HG03354 (cell line): ENCODE measurements at regions not wholly inside any gene's neighbourhood (a gene's known extent, or its start where the extent isn't known, plus 50 kb on each side); places are given as distances from the start of the nearest gene placed in this dataset.
"Not testable (repeated sequence)": the region's sequence is repeated elsewhere in the genome, so short reads cannot be mapped to it uniquely, and the experiment has no call there.

ENCODE experiments used
- ATAC-seq: cut with Tn5 transposase; IDR thresholded peaks from one replicate; pipeline ENCODE4 v1.9.1; 2021; ENCODE audit warnings: mild to moderate bottlenecking; ENCODE audit not compliant: unreplicated experiment, poor library complexity, severe bottlenecking

GRCh38 chr11:88061111-88061510 is 114.1 kb downstream of the RAB38 start:
- no peak for ATAC-seq

DNA sequence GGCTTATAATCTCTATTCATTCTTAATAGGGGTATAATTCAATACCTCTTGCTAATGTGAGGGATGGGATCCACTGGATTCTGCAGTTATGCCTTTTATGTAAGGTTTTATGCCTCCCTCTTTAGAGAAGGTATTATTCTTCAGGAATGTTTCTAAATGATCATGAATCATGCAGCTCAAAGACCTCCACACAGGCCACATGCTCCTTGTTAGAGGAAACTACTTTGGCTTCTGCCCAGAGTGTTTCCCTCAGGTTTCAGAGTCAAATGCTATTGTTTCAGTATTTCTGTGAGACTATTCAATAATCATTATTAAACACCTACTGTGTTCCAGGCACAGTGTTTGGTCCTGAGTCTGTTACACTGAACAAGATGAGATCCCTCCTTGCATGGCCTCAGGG is 115.9 kb downstream of the RAB38 start:
- no peak for ATAC-seq

- no peak for ATAC-seq
Observed at GRCh38 chr11:88051396-88051795, 123.8 kb downstream of the RAB38 start.

DNA sequence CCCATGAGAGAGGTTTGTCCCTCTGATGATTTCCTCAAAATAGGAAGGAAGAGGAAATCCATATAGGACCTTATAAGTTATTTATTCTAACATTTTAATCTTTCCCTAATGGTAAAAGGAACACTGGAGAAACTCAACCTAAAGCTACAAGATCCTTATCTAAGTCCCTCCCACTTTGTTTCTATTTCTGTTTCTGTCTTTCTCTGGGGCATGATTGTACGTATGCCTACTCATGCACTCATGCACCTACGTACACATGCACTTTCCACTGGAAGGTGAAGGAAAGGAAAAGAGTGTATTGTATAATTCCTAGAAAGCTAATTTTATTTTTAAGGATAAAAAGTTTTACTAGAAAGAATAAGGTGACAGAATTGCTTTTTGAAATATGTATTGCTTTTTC is 125.0 kb downstream of the RAB38 start:
- ATAC-seq, result no peak

DNA sequence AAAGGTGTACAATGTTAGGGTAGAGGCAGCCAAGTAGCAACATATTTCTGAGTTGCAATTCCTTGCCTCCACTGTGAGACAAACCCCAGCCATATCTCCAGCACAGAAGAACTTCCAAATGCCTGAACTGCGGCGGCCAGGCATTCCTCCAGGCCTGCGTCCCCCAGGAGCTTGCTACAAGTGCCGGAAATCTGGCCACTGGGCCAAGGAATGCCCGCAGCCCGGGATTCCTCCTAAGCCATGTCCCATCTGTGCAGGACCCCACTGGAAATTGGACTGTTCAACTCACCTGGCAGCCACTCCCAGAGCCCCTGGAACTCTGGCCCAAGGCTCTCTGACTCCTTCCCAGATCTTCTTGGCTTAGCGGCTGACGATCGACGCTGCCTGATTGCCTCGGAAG is 130.0 kb downstream of the RAB38 start:
- not testable (repeated sequence) for ATAC-seq

DNA sequence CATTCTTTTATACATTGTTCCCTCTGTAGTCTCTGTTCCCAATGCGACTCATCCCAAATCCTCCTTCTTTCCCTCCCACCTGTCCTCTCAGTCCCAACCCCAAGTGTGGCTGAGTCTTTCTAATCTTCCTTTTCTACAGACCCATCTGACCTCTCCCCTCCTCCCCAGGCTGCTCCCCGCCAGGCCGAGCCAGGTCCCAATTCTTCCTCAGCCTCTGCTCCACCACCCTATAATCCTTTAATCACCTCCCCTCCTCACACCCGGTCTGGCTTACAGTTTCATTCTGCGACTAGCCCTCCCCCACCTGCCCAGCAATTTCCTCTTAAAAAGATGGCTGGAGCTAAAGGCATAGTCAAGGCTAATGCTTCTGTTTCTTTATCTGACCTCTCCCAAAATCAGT is 130.6 kb downstream of the RAB38 start:
- not testable (repeated sequence) for ATAC-seq

DNA sequence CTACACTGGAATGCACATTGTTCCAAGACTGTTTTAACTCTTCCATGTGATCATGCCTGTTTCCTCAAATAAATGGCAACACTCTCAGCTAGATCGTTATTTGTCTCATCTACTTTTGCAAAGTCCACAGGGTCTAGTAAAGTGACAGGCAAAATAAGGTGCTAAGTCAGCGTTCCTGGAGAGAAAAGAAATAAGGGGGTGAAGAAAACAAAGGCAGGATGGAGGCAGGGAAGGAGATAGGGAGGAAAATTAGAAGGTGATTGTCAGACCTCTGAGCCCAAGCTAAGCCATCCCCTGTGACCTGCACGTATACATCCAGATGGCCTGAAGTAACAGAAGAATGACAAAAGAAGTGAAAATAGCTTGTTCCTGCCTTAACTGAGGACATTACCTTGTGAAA is 132.1 kb downstream of the RAB38 start:
- ATAC-seq, result no peak

- no peak for ATAC-seq
Observed at GRCh38 chr11:88042647-88043046, 132.6 kb downstream of the RAB38 start.

- ATAC-seq, result no peak
Observed at GRCh38 chr11:88042238-88042637, 133.0 kb downstream of the RAB38 start.

GRCh38 chr11:88041679-88042078 is 133.6 kb downstream of the RAB38 start:
- no peak for ATAC-seq

DNA sequence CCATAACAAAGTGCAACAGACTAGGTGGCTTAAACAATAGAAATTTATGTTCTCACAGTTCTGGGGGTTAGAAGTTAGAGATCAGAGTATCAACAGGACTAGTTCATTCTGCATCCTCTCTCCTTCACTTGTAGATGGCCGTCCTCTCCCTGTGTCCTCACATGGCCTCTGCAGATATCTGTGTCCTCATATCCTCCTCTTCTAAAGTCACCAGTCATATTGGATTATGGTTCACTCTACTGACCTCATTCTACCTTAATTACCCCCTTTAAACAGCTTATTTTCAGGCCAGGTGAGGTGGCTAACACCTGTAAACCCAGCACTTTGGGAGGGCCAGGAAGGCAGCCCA is 135.1 kb downstream of the RAB38 start:
- ATAC-seq, result no peak

GRCh38 chr11:88039476-88040147 is 135.6 kb downstream of the RAB38 start:
- ATAC-seq, result no peak

DNA sequence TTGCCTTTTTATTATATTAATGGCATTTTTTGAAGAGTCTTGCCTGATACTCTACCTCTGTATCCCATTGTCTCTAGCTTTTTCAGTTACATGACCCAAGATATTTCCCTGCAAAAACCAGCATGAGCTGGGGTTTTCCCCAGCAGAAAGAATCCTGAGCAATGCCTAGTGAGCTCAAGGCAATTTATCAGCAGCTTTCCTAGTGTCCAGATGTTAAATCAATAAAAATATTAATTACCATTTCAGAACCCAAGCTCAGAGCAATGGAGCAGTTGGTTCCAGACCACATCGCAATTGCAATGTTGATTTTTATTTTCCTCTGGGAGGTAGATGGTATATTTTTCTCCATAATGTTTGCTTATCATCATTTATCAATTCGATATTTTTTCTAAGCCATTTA is 137.2 kb downstream of the RAB38 start:
- no peak for ATAC-seq

DNA sequence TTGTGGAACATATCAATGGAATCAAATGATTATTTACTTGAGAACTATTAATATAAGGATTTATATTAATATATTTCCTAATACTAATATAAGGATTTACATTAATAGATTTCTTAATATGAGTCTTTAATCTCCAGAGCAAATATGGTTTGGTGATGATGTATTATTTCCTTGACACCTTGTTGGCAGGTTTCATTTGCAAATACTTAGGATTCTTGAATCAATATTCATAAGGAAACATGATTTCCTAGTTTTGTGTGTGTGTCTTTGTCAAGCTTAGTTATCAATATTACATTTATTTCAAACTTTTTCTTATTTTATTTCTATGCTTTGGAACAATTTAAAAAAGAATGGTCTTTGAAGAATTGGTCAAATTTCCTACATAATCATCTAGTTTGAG is 138.5 kb downstream of the RAB38 start:
- ATAC-seq, result no peak

GRCh38 chr11:88035271-88035670 is 140.0 kb downstream of the RAB38 start:
- no peak for ATAC-seq

DNA sequence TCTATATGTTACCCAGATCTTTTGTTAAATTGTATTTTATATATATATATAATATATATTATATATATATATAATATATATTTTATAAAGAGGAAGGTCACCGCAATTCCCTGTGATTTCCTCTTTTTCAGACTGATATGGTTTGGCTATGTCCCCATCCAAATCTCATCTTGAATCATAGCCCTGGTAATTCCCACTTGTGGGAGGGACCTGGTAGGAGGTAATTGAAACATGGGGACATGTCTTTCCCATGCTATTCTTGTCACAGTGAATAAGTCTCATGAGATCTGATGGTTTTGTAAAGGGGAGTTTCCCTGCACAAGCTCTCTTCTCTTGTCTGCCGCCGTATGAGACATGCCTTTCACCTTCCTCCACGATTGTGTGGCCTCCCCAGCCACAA is 157.6 kb downstream of the RAB38 start:
- ATAC-seq, result no peak

DNA sequence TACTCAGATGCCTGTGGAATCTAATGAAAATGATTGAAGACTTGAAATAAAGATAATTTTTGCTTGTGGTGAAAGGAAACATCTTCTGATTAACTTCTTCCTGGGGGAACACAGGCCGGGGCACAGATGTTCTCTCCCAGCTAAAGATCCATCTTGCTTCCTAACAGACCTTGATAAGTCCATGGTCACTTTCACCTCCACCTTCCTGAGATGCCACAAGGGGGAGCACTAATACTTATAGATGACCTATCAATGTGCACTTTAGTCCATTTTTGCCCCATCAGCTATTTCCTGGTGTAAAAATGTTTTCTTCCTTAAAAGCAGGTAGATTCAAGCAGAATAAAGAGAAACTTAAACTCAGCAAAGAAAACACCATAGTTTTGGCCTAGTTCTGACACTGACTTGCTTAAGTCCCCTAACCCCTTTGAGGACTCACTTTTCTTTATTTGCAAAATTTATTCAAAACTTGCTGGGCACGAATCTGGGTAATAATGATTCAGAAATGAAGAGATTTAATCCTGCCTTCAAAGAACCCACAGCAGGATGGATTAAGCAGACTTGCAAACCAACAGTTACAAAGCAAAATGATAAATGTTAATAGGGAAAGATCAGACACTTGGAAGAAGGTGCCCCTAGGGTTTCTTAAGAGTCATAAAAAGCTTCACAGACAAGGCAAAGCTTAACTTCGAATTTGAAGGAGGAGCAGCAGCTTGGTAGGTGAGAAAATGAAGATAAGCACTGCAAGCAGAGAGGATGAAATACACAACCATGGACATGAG is 158.7 kb downstream of the RAB38 start:
- peak; percentile 95 for ATAC-seq

- no peak for ATAC-seq
Observed at GRCh38 chr11:88015170-88015569, 160.1 kb downstream of the RAB38 start.

DNA sequence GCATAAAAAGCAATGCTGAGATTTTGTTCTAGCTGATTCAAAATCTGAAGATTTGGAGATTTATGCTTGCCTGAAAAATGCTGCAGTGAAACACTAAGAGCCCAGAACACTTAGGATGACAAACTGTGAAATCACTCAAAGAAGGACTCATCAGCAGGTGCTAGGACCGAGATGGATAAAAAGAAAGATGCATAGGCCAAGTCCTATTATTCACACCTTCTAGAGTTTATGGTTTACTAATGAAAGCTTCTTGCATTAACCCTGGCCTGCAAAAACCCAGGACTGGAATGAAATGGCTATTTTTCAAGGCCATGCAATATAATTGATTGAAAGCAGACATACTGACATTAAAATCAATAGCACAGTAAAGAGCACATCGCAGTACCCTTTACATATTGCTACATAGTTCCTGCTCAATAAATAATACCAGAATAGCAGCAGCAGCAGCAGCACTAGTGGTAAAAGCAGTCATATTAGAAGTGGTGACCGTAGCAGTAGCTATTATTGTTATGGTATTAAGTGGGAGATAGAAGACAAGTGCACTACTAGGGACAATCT is 161.7 kb downstream of the RAB38 start:
- ATAC-seq, result no peak

DNA sequence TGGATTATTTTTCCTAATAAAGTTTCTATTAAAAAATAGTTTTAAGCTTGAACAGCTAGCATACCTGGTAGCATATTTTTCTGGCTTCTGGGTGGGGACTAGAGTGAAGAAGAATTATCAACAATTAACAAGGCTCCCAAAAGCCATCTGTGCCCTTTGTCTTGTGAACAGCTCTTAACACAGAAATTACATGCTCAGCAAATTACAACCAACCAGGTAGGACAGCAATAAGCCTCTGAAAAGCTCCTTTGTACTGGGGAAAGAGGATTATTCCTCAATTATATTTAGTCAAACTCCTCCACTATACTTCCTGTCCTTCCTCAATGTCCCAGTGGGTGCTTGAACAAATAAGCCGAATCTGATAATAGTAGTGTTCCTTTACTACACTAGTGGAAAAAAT is 162.8 kb downstream of the RAB38 start:
- no peak for ATAC-seq

- no peak for ATAC-seq
Observed at GRCh38 chr11:87976009-87976408, 199.2 kb downstream of the RAB38 start.
